ENCODE measurements at regions not wholly inside any gene's neighbourhood (a gene's known extent, or its start where the extent isn't known, plus 50 kb on each side); places are given as distances from the start of the nearest gene placed in this dataset.

- no peak for ATAC-seq
- H3K4me3 ChIP-seq, result no peak overlapping the region
- peaks cover 0 to 3% (median 0%) of the 10 kb centered on the region in 7 donors for H3K27me3 ChIP-seq
- no peaks in the 10 kb centered on the region for H3K4me1 ChIP-seq
- DNase-seq, result peak in 1 of 2 donors; percentile 6
- intact Hi-C loops (cut with DNase I), result loop anchor here (2.0 to 10.0 kb wide), 4 partner anchors 113 to 117 kb away; no protein-coding TSS in a partner anchor
- TF ChIP-seq, protein P1, sequence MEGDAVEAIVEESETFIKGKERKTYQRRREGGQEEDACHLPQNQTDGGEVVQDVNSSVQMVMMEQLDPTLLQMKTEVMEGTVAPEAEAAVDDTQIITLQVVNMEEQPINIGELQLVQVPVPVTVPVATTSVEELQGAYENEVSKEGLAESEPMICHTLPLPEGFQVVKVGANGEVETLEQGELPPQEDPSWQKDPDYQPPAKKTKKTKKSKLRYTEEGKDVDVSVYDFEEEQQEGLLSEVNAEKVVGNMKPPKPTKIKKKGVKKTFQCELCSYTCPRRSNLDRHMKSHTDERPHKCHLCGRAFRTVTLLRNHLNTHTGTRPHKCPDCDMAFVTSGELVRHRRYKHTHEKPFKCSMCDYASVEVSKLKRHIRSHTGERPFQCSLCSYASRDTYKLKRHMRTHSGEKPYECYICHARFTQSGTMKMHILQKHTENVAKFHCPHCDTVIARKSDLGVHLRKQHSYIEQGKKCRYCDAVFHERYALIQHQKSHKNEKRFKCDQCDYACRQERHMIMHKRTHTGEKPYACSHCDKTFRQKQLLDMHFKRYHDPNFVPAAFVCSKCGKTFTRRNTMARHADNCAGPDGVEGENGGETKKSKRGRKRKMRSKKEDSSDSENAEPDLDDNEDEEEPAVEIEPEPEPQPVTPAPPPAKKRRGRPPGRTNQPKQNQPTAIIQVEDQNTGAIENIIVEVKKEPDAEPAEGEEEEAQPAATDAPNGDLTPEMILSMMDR (IDR thresholded peaks at IDR 0.05), result peak in 7 of 9 donors; percentile 23 to 50 (median 43)
- H3K27ac ChIP-seq, result no peak overlapping the region
- no peaks in the 10 kb centered on the region for H3K36me3 ChIP-seq
- peaks cover 0 to 35% (median 0%) of the 10 kb centered on the region in 11 donors for H3K9me3 ChIP-seq
Observed at GRCh38 chr2:88307817-88308216, 137.7 kb downstream of the THNSL2 start.

DNA sequence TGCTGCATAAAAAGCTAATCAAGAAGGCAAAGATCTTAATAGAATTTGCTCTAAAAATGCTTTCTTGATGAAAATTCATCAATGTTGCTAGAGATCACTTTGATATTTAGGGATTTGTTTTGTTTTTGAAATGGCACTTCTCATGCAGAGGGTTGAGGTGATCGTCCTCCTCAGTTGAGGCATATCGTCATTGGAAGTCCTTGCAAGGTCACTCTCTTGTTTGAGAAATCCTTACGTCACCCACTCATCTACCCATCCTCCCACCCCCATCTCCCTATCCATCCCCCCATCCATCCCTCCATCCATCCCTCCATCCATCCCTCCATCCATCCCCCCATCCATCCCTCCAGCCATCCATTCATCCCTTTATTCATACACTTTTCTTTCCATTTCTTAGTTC lies 133.7 kb downstream of the THNSL2 start:
- 87 to 89% methylated on average over 3 of the region's 3 CpGs for WGBS, 2 donors
- intact Hi-C loops (cut with DNase I), result loop anchor here in 2 of 10 donors (10.0 kb wide), 1 partner anchor 109 kb away; no protein-coding TSS in a partner anchor

DNA sequence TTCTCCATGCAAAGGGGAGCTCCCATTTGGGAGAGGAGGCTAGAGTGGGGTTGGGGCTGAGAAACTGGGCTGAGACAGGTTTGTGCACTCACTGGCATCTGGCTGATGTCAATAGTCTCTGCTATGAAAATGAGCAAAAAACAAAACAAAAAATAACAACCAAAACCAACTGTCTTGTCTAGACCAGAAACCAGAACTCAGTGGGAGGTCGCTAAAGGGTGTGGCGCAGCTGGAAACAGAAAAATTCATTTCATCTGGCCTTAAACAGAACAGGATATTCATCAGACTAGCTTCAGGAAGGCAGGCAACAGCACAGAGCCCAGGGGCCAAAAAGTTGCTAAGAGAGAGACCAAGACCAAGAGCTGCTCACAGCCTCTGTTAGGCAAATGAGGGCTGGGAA lies 126.1 kb downstream of the THNSL2 start:
- TF ChIP-seq, protein P1 (IDR thresholded peaks at IDR 0.05), result no peak
- 87% methylated on average over 2 of the region's 2 CpGs for WGBS, 2 donors

More for the DNA sequence above, 133.7 kb downstream of the THNSL2 start:
- H3K36me3 ChIP-seq, result no peaks in the 10 kb centered on the region
- H3K27ac ChIP-seq, result no peak overlapping the region
- TF ChIP-seq, protein P1 (IDR thresholded peaks at IDR 0.05), result no peak
- no peaks in the 10 kb centered on the region for H3K4me1 ChIP-seq
- ATAC-seq (no peak), DNase-seq (no peak)
- peaks cover 0 to 18% (median 0%) of the 10 kb centered on the region in 11 donors for H3K9me3 ChIP-seq
- peaks cover 0 to 3% (median 0%) of the 10 kb centered on the region in 7 donors for H3K27me3 ChIP-seq
- no peak overlapping the region for H3K4me3 ChIP-seq

DNA sequence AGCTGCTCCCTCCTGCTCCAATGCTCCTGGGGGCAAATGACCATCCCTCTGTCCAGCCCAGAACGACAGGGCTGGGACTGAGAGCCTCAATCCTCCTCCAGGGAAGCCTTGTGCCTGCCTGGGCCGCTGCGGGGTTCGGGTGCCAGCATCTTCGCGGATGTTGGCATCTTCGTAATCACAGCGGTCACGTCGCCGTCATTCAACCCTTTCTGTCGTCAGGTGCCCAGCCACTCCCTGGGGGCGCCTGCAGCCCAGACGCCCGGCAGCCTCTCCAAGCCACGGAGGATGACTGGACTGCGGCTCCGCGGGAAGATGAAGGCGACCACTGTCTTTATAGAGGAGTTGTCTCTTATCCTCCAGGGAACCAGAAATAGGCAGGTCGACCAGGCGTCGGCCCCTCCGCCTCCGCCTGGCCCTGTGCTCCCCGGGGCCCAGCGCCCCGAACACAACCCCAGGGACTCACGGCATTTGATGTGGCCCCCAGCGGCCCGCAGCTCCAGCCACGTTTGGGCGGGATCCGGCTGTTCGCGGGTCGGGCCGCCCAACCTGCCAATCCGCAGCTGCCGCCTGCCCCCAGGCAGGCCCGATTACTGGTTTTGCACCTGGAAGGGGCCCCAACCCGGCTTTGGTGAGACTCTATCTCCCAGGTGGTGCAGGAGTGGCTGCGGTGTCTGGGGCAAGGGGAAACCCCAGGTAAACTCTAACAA lies 113.9 kb downstream of the THNSL2 start:
- TF ChIP-seq, protein P1 (IDR thresholded peaks at IDR 0.05), result no peak
- Histone ChIP-seq H3K27me3 (peaks cover 0 to 37% (median 23%) of the 10 kb centered on the region in 7 donors), H3K4me1 (no peaks in the 10 kb centered on the region), H3K4me3 (no peak overlapping the region), H3K36me3 (no peaks in the 10 kb centered on the region), H3K27ac (no peak overlapping the region), H3K9me3 (no peaks in the 10 kb centered on the region)
- intact Hi-C loops (cut with DNase I), result no loop called here
- no peak for DNase-seq
- WGBS, 2 donors, result 25 to 29% methylated on average over 39 to 43 of the region's 43 CpGs
- no peak for ATAC-seq

More for the DNA sequence above, 126.1 kb downstream of the THNSL2 start:
- Histone ChIP-seq H3K9me3 (peaks cover 0 to 11% (median 0%) of the 10 kb centered on the region in 11 donors), H3K27me3 (no peaks in the 10 kb centered on the region), H3K4me3 (no peak overlapping the region), H3K36me3 (no peaks in the 10 kb centered on the region), H3K27ac (no peak overlapping the region), H3K4me1 (no peaks in the 10 kb centered on the region)
- intact Hi-C loops (cut with DNase I), result no loop called here
- ATAC-seq (no peak), DNase-seq (no peak)

Measured in heart right ventricle (tissue), 16 donors.